ENCODE measurements at regions not wholly inside any gene's neighbourhood (a gene's known extent, or its start where the extent isn't known, plus 50 kb on each side); places are given as distances from the start of the nearest gene placed in this dataset.
"Not testable (repeated sequence)": the region's sequence is repeated elsewhere in the genome, so short reads cannot be mapped to it uniquely, and the experiment has no call there.

DNA sequence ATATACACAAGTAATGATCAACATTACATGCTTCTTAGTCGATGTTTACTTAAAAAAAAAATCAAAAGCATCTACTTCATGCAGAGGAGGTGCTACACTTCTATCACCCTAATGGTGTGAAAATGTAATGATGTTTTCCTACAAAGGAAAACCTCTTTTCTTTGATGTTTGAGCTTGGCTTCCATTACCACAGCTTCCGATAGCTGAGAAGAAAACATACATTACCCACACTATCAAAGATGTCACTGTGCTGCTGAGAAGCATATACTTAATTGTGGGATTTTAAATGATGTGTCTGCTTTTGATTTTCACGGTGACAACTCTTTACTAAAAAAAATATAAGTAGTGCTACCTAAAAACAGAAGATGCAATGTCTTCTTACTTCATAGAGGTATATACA is 200.2 kb upstream of the PHF14 start:
- DNase-seq (ENCODE audit: low spot score), result no peak

DNA sequence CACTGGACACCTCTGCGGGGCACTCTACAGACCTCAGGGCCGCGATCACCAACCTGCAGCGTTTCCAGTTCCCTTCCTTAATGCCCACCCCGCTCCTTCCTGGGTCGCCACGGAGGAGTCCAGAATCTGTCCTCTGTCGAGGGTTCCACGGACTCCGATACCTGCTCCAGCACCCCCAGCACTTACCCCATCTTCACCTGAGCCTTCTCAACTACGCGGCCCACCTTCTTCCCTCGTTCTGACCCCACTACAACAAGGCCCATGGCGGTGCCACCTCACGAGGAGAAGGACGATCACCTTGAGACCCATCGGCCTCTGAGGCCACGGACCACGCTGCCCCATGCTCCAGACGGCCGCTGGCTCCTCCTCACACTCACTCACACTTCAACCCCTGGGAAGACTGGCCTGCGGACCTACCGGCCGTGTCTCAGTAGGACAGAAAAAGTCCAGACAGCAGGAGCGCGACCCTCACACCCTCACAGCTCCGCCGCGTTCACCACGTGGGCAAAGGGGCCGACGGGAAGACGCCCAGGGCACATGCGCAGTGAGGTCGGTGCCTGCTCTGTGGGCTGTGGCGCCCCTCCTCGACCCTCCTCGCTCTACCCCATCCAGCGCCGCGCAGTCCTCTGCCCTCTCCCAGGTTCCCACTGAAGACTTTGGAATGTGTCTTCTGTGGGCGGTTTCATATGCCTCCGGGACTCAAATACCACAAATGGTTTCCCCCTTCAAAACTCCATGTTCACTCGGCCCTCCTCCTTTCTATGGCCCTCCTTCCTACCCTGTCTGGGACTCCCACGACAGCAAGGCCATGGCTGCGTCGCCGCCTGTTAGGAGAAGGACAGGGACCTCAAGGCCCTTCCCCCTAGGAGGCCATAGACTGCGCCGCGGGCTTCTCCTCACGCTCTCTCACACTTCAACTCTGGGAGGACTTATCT is 193.9 kb upstream of the PHF14 start:
- no peak for DNase-seq (ENCODE audit: low spot score)

DNA sequence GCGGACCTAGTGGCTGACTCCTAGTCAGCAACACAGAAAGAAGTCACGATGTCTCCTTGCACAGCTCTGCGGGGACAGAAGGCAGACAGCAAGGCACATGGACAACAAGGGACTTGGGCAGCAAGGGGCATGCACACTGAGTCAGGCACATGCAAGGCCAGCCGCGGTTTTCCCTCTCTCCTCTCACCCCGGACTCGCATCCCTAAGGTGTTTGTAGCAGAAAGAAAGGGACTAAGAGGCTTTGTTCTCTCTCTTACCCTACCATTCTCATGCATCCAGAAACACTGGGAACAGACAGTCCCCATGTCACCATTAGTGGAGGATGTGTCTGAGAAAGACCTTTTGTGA is 193.3 kb upstream of the PHF14 start:
- no peak for DNase-seq (ENCODE audit: low spot score)

DNA sequence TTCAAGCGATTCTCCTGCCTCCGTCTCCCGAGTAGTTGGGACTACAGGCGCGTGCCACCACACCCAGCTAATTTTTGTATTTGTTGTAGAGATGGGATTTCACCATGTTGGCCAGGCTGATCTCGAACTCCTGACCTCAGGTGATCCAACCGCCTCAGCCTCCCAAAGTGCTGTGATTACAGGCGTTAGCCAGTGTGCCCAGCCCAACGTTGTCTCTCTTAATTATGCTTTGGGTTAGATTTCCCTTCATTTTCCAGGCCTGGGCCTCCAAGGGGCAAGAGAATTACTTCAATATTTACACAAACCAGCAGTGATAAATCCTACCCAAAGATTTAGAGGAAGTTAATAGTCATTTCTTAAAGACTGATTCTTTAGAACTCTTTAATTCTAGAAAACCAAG is 186.7 kb upstream of the PHF14 start:
- DNase-seq (ENCODE audit: low spot score), result not testable (repeated sequence)

DNA sequence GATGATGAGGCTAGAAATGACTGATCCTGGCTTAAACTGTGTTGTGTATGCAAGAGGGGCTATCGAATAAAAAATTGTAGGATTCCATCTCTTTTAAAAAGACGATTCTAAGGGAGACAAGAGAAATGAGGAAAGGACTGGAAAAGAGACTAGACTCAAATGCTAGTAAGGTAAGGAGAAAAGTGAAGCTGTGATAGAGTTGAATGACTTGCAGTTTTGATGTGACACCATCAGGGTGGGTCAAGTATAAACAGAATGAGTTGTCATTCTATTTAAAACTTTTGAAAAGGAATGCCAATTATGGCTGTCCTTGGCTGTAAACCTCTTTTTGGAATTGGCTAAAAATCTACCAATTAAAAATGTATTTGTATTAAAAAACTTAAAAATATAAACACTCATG is 184.5 kb upstream of the PHF14 start:
- DNase-seq (ENCODE audit: low spot score), result no peak

DNA sequence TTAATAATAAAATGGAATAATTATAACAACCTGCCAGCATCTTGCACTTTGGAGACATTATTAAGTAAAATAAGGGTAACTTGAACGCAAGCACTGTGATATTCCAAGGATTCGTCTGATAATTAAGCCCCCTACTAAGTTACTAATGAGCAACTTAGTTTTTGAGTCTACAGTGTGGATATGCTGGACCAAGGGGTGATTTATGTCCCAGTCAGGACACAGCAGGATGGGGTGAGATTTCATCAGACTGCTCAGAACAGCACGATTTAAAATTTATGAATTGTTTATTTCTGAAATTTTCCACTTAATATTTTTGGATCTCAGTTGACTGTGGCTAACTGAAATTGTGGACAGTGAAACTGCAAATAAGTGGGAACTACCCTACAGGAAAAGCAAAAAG is 182.8 kb upstream of the PHF14 start:
- no peak for DNase-seq (ENCODE audit: low spot score)

DNA sequence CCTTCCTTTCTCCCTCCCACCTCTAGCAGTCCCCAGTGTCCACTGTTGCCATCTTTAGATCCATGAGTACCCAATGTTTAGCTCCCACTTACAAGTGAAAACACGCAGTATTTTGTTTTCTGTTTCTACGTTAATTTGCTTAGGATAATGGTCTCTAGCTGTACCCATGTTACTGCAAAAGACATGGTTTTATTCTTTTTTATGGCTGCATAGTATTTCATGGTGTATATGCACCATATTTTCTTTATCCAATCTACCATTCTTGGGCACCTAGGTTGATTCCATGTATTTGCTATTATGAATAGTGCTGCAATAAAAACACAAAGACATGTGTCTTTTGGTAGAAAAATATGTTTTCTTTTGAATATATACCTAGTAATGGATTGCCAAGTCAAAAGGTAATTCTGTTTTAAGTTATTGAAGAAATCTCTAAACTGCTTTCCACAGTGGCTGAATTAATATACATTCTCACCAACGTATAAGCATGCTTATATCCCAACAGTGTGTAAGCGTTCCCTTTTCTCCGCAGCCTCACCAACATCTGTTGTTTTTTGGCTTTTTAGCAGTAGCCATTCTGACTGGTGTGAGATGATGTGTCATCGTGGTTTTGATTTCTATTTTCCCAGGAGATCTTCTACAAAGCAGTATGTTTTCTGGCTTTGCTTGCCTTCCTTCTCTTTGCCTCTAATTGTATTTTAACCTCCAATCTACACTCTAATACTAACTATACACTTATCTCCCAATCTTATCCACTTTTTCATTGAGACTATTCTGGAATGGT is 179.5 kb upstream of the PHF14 start:
- no peak for DNase-seq (ENCODE audit: low spot score)

DNA sequence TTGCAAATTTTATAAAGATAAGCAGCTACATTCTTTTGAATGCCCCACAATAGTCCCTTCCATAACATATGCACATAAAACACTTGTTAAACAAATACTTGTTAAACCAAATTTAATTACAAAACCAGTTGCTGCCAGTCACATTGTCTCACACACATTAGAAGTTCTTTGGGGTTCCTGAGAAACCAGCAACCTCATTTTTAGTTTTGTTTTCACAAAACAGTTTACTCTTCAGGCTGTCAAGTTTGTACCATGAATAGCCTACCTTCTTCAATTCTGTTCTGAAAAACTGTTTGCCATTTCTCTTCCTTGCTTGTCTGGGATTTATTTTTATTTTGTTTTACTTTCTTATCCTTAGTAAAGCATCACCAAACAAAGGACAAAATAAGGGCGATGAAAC is 176.5 kb upstream of the PHF14 start:
- no peak for DNase-seq (ENCODE audit: low spot score)

DNA sequence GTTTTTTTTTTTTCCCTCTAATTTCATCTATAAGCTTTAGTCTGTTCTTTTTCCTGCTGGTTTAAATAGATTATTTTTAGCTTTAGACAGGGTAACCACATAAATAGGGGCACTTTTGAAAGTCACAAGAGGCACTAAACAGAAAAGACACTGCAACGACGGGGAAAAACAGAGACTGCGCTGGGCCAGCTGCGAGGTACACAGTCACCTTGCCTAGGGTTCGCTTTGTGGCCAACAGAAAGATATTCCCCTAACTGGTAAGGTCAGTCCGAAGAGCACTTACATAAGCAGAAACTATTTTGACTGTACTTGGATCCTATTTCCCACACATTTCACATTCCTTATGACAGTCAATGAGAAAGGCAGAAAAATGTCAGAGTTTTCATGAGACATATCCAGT is 175.6 kb upstream of the PHF14 start:
- DNase-seq (ENCODE audit: low spot score), result no peak

DNA sequence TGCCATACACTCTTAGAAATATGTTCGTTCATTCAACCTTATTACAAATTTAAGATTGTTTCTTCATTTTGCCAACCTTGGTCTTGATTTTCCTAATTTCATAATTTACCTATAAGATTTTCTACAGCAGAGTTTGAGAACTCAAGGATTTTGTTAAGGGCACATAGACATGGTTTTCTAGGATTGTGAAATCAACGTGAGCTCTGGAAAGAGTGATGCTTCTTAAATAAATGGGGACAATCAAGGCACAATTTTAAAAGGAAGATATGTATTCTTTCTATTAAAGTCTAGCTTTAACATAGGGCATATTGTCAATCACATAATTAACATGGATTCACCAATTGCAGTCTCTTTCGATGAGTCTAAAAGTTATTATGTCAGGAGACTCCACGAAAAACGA is 174.2 kb upstream of the PHF14 start:
- no peak for DNase-seq (ENCODE audit: low spot score)

DNA sequence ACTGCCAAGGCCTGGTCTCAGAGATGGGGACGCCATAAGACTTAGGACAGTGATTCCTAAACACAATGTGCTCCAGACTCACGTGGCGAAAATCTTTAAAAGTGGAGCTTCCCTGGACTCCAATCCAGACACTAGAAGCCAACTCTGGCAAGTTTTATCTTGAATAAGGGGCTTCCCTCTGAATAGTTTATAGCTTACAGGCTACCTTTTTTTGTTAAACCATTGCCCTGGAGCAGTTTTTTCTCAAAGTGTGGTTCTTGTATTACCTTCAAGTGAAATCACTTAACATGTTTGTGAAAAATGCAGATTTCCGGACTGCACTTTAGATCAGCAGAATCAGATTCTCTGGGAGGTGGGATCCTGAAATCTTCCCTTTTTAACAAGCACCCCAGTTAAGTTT is 171.7 kb upstream of the PHF14 start:
- no peak for DNase-seq (ENCODE audit: low spot score)

DNA sequence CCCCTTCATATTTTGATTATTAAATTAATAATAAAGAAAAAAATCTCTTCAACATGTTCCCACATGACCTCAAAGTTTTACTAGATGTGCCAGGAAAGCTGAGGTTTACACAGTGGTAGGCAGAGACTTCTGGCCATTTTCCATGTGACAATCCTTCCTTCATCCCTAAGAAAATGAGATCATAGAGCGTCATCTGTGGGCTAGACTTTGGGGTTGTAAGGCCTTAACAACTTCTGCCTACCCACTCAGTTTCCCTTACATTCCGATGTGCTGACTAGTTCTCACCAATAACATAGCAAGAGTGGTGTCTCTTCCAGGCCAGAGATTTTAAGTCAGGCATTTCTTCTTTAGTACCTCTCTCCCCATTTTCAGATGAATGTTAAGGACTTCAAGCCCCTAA is 171.1 kb upstream of the PHF14 start:
- DNase-seq (ENCODE audit: low spot score), result no peak

DNA sequence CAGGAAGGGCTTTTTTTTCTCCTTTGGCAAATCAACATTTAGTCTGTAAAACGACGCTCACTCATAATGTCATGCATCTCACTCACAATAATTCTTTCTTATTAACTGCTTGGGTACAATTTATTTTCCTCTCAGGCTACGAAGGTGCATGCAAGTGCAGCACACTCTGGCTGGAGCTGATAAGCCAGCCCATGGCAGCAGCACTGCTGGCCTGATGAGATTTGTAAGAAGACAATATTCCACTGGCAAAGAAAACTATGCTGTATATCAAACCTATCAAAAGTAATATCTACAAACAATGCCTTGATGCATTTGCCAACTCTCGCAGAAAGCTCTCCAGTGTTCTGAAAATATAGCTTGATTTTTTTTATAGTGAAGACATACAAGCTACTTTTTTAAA is 170.0 kb upstream of the PHF14 start:
- DNase-seq (ENCODE audit: low spot score), result no peak

DNA sequence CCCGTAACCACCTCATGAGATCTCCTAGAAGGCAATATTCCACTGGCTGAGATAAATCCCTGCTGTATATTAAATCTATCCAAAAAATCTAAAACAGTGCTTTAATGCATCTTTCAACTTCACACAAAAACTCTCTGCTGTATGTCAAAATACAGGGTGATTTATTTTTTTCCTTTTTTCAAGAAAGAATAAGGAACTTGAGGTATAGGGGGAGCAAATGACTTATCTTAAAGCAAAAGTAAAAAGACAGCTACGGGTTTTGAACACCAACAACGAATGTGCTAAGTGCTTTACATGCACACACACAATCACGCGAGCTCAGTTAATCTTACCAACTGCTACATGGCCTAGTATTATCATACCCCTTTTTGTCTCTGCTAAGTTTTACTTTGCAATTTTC is 168.9 kb upstream of the PHF14 start:
- no peak for DNase-seq (ENCODE audit: low spot score)

DNA sequence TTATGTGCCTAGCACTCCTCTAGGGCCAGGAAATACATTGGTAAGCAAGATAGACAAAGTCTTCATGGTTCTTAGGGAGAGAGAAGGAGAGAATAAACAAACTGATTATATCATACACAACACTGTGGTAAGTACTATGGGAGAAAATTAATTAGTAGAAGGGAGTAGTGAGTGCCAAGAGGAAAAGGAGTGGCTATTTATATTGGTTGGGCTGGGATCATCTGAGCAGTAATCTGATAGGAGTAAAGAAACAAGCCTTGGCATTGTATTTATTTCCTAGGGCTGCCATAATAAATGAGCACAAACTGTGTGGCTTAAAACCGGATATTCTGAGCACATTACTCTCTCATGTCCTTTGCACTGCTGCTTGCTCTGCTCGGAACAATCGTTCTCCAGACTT is 158.1 kb upstream of the PHF14 start:
- DNase-seq (ENCODE audit: low spot score), result no peak

DNA sequence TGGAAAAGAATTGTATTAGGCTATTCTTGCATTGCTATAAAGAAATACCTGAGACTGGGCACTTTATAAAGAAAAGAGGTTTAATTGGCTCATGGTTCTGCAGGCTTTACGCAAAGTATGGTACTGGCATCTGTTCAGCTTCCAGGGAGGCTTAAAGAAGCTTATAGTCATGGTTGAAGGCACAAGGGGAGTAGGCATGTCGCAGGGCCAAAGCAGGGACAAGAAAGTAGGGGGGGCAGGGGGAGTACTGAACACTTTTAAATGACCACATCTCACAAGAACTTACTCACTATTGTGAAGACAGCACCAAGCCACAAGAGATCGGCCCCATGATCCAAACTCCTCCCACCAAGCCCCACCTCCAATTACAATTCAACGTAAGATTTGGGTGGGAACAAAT is 152.5 kb upstream of the PHF14 start:
- DNase-seq (ENCODE audit: low spot score), result no peak

DNA sequence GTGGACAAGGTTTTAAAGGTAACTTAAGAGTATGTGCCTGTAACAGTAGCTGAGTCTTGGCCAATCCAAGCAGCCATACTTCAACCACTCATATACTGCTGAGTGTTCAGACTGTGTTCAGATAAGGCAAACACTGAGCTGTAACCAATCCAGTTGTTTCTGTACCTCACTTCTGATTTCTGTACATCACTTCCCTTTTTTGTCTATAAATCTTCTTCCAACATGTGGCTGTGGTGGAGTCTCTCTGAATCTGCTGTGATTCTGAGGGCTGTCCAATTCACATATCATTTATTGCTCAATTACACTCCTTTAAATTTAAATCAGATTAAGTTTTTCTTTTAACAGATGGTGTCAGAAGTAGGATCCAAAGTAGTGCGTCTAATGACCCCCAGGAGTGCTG is 149.5 kb upstream of the PHF14 start:
- DNase-seq (ENCODE audit: low spot score), result no peak

DNA sequence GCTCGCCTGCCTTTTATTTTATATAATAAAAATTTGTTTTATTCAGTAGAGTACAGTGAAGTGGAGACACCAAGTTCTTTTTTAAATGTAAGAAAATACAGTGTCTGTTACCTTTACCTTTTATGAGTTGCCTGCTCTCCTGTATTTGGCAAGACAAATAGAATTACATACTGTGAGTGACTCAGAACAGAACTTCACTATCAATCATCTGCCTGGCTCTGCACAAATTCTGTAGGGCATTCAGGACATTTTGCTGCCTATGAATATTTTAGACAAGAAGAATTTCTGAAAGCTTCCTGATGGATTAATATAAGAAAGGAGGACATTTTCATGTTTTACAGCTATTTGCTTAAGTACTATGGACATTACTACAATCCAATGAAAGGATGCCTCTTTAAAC is 135.4 kb upstream of the PHF14 start:
- DNase-seq (ENCODE audit: low spot score), result no peak

DNA sequence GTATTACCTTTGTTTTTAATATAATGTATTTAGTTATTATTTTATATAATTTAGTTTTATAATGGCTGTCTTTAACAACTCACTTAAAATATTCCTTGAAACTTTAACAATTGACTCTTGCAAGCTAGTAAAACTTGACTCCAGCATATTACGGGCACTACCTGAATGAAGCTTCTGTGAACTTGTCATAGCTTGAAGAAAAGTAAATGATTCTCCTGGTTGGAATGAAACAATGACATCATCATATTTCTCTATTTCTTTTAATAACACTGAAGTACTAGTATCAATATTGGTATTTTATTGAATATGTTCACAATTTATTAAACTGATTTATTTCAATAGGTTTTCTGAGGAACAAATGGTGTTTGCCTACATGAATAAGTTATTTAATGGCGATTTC is 128.4 kb upstream of the PHF14 start:
- no peak for DNase-seq (ENCODE audit: low spot score)

DNA sequence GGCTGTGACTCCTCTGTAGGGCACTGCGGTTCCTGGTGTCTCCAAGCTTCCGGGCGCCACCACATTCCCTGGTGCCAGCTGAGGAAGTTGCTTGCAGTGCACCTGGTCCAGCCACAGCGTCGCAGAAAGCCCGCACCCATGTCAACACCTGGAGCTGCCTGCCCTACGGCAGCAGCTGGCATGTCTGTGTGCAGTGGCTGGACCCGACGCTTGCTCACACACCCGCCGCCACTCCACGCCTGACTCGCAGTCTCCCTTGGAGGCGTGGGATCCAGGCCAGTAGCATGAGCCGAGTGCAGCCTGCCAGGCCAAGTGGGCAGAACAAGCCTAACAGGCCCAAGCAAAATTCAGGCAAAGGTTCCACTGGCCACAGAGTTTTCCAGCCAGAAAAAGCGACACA is 118.1 kb upstream of the PHF14 start:
- DNase-seq (ENCODE audit: low spot score), result no peak

DNA sequence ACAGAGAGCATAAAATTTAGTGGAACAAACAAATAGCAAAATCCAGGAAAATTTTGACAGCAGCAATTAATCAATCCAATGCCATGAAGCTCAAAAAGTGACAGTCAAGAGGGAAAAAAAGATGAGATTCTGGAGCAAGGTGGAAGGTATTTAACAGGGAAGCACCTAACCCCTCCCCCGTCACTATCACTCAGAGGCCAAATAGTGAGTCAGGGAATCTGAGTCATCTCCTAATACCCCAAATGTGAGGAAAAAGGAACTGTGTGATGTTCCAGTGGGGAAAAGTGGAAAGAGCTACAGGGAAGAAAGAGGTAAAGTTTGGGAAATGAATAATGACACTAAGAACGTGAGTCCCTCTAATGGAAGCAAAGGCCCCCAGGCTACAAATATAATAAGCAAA is 113.2 kb upstream of the PHF14 start:
- DNase-seq (ENCODE audit: low spot score), result no peak

DNA sequence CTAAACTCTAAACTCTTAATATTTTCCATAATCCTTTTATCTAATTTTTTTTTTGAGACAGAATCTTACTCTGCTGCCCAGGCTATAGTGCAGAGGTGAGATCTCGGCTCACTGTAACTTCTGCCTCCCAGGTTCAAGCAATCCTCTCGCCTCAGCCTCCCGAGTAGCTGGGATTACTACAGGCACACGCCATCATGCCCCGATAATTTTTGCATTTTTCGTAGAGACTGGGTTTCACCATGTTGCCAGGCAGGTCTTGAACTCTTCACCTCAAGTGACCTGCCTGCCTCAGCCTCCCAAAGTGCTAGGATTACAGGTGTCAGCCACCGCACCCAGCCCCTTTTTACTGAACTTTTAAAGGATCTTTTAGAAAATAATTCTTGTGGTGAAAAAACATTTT is 110.2 kb upstream of the PHF14 start:
- no peak for DNase-seq (ENCODE audit: low spot score)

DNA sequence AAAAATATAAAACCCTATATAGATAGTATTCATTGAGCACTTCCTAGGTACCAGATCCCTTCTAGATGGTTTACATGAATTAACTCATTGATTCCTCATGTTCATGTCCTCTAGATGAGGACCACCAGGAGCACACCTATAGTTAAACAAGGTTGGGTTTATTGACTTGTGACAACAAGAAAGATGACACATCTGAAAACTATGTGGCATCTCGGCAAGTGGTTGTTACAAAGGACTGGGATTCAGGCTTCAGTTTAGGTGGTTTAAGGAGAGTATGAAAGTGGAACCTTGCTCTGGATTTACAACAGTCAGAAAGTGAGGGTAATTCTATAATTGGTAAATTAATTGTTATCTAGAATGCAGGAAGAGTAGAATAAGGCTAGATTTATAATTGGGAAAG is 99.0 kb upstream of the PHF14 start:
- no peak for DNase-seq (ENCODE audit: low spot score)
